ENCODE measurements at regions not wholly inside any gene's neighbourhood (a gene's known extent, or its start where the extent isn't known, plus 50 kb on each side); places are given as distances from the start of the nearest gene placed in this dataset.

DNA sequence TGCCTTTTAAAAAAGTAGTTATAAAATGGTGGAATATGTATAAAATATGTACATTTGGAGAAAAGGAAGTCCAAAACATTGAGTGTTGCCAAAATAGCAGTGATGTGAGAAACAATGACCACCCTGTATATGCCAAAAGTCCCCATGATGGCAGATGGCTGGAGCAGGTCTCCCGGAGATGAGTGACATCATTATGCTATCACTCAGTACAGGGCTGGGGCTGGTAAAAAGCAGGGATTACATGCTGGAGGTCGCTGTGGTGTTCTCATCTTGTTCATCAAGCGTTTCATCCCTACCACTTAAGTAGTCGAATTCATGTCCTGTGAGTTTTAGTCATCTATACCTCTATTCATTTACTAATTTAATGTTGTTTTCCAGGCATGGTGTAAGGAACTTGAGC lies 315.3 kb upstream of the SLC35B3 start:
- Mint-ChIP-seq H3K27ac (no peak overlapping the region), H3K4me1 (no peaks in the 10 kb centered on the region), H3K36me3 (ENCODE audit: low read depth) (no peaks in the 10 kb centered on the region), H3K9me3 (no peaks in the 10 kb centered on the region), H3K4me3 (no peak overlapping the region), H3K27me3 (ENCODE audit: insufficient read depth) (no peaks in the 10 kb centered on the region)
- DNase-seq, result no peak
- TF ChIP-seq, protein P1, sequence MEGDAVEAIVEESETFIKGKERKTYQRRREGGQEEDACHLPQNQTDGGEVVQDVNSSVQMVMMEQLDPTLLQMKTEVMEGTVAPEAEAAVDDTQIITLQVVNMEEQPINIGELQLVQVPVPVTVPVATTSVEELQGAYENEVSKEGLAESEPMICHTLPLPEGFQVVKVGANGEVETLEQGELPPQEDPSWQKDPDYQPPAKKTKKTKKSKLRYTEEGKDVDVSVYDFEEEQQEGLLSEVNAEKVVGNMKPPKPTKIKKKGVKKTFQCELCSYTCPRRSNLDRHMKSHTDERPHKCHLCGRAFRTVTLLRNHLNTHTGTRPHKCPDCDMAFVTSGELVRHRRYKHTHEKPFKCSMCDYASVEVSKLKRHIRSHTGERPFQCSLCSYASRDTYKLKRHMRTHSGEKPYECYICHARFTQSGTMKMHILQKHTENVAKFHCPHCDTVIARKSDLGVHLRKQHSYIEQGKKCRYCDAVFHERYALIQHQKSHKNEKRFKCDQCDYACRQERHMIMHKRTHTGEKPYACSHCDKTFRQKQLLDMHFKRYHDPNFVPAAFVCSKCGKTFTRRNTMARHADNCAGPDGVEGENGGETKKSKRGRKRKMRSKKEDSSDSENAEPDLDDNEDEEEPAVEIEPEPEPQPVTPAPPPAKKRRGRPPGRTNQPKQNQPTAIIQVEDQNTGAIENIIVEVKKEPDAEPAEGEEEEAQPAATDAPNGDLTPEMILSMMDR (conservative IDR thresholded peaks at IDR 0.05), result no peak
- WGBS, 2 experiments (ENCODE audit: insufficient coverage in 1 of 2, insufficient read length in 1 of 2), result 80 to 90% methylated on average over 2 to 4 of the region's 4 CpGs
- no peaks in the 10 kb centered on the region for H3K9me3 ChIP-seq (ENCODE audit: control insufficient read depth, low read length)
- H3K27ac ChIP-seq (ENCODE audit: low read depth, low read length), result no peak overlapping the region
- no peaks in the 10 kb centered on the region for H3K36me3 ChIP-seq (ENCODE audit: control insufficient read depth, insufficient read depth, low read length)
- H3K4me1 ChIP-seq (ENCODE audit: control insufficient read depth, insufficient read depth, low read length), result no peaks in the 10 kb centered on the region
- H3K9ac ChIP-seq (ENCODE audit: extremely low read depth, low read length, poor library complexity, severe bottlenecking), result no peak overlapping the region
- H3K27me3 ChIP-seq (ENCODE audit: control insufficient read depth, insufficient read depth, low read length, poor library complexity, severe bottlenecking), result no peaks in the 10 kb centered on the region
- no peak overlapping the region for H3K4me3 ChIP-seq (ENCODE audit: low read length)

DNA sequence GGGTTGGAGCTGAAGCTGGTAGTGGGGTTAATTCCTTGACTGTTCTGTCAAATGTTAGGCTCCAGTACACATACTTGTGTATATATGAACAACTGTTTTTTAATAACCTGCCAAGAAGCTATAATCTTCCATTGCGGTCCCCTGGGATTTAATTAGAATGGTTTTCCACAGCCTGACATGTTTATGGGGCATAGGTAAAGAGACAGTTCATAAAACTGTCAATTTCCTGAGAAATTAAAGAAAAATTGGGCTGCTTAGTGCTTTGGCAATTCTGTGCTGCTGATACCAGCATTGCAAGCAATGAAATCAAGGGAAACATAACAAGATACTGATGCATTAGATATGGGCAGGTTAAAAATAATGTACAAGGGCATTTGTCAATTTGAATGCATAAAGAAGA lies 314.1 kb upstream of the SLC35B3 start:
- DNase-seq, result no peak
- H3K4me1 Mint-ChIP-seq, result no peaks in the 10 kb centered on the region
- TF ChIP-seq, protein P1 (conservative IDR thresholded peaks at IDR 0.05), result no peak
- H3K4me1 ChIP-seq (ENCODE audit: control insufficient read depth, insufficient read depth, low read length), result no peaks in the 10 kb centered on the region
- no peak overlapping the region for H3K27ac Mint-ChIP-seq
- no peaks in the 10 kb centered on the region for H3K9me3 Mint-ChIP-seq
- H3K36me3 Mint-ChIP-seq (ENCODE audit: low read depth), result no peaks in the 10 kb centered on the region
- no peaks in the 10 kb centered on the region for H3K27me3 Mint-ChIP-seq (ENCODE audit: insufficient read depth)
- no peaks in the 10 kb centered on the region for H3K9me3 ChIP-seq (ENCODE audit: control insufficient read depth, low read length)
- no peaks in the 10 kb centered on the region for H3K27me3 ChIP-seq (ENCODE audit: control insufficient read depth, insufficient read depth, low read length, poor library complexity, severe bottlenecking)
- H3K4me3 ChIP-seq (ENCODE audit: low read length), result no peak overlapping the region
- H3K4me3 Mint-ChIP-seq, result no peak overlapping the region
- no peak overlapping the region for H3K9ac ChIP-seq (ENCODE audit: extremely low read depth, low read length, poor library complexity, severe bottlenecking)
- H3K27ac ChIP-seq (ENCODE audit: low read depth, low read length), result no peak overlapping the region
- 84% methylated on average over 1 of the region's 1 CpG; no CpG with 5 or more reads in 1 of the 2 experiments for WGBS, 2 experiments (ENCODE audit: insufficient coverage in 1 of 2, insufficient read length in 1 of 2)
- H3K36me3 ChIP-seq (ENCODE audit: control insufficient read depth, insufficient read depth, low read length), result no peaks in the 10 kb centered on the region

DNA sequence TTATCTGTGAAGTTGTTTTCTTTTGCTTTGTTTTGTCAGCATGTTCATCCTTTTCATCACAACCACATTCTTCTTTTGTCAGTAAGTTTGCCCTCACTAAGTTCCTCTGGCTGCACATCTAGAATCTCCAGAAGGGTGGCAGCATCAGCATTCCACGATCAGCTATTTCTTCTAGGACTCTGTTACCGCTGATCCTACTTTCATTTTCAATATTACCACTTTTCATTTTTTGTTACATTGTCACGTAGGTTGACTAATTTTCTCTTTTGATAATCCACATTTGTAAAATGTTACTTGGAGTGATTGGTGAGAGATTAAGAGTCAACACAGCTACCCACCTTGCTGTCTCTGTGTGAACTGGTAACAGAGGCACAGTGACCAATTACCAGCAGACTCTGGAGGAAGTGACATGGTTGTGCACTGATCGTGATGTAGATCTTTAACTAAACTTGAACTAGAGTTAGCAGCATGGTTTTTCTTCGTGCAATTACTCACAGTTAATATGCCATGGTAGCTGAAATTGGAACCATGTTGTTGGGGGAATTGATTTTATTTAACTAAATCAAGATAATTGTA lies 307.9 kb upstream of the SLC35B3 start:
- Histone ChIP-seq H3K36me3 (ENCODE audit: control insufficient read depth, insufficient read depth, low read length) (no peaks in the 10 kb centered on the region), H3K9ac (ENCODE audit: extremely low read depth, low read length, poor library complexity, severe bottlenecking) (no peak overlapping the region), H3K4me3 (ENCODE audit: low read length) (no peak overlapping the region), H3K9me3 (ENCODE audit: control insufficient read depth, low read length) (no peaks in the 10 kb centered on the region), H3K4me1 (ENCODE audit: control insufficient read depth, insufficient read depth, low read length) (no peaks in the 10 kb centered on the region), H3K27ac (ENCODE audit: low read depth, low read length) (no peak overlapping the region), H3K27me3 (ENCODE audit: control insufficient read depth, insufficient read depth, low read length, poor library complexity, severe bottlenecking) (no peaks in the 10 kb centered on the region)
- TF ChIP-seq, protein P1 (conservative IDR thresholded peaks at IDR 0.05), result peak; percentile 17
- no peaks in the 10 kb centered on the region for H3K4me1 Mint-ChIP-seq
- H3K27ac Mint-ChIP-seq, result no peak overlapping the region
- no peaks in the 10 kb centered on the region for H3K27me3 Mint-ChIP-seq (ENCODE audit: insufficient read depth)
- no peaks in the 10 kb centered on the region for H3K36me3 Mint-ChIP-seq (ENCODE audit: low read depth)
- no peak for DNase-seq
- H3K9me3 Mint-ChIP-seq, result peaks cover 10% of the 10 kb centered on the region
- no peak overlapping the region for H3K4me3 Mint-ChIP-seq
- WGBS, 2 experiments (ENCODE audit: insufficient coverage in 1 of 2, insufficient read length in 1 of 2), result 92 to 100% methylated on average over 2 to 5 of the region's 5 CpGs

Measured in endodermal cell (in vitro differentiated cells).